ENCODE measurements at regions not wholly inside any gene's neighbourhood (a gene's known extent, or its start where the extent isn't known, plus 50 kb on each side); places are given as distances from the start of the nearest gene placed in this dataset.
A peak's percentile ranks its signal among the peaks of the same experiment; 100 is the strongest.
"Not testable (repeated sequence)": the region's sequence is repeated elsewhere in the genome, so short reads cannot be mapped to it uniquely, and the experiment has no call there.

GRCh38 chr4:38386654-38387188 is 277.3 kb upstream of the KLF3 start:
- DNase-seq: no peak

- DNase-seq: no peak
Measured at GRCh38 chr4:38387348-38387747, 276.7 kb upstream of the KLF3 start.

GRCh38 chr4:38387819-38388218 is 276.2 kb upstream of the KLF3 start:
- no peak for DNase-seq

- DNase-seq: not testable (repeated sequence)
Measured at GRCh38 chr4:38388907-38389306, 275.1 kb upstream of the KLF3 start.

- DNase-seq: no peak
Measured at GRCh38 chr4:38390969-38391545, 272.9 kb upstream of the KLF3 start.

- no peak for DNase-seq
Measured at GRCh38 chr4:38392223-38392855, 271.7 kb upstream of the KLF3 start.

GRCh38 chr4:38396091-38396490 is 267.9 kb upstream of the KLF3 start:
- no peak for DNase-seq

- no peak for DNase-seq
Measured at GRCh38 chr4:38396845-38397547, 267.0 kb upstream of the KLF3 start.

GRCh38 chr4:38400946-38401345 is 263.1 kb upstream of the KLF3 start:
- no peak for DNase-seq

GRCh38 chr4:38406243-38406642 is 257.8 kb upstream of the KLF3 start:
- DNase-seq: no peak

- no peak for DNase-seq
Measured at GRCh38 chr4:38409852-38410251, 254.1 kb upstream of the KLF3 start.

GRCh38 chr4:38411092-38411491 is 252.9 kb upstream of the KLF3 start:
- no peak for DNase-seq

GRCh38 chr4:38411981-38412536 is 251.9 kb upstream of the KLF3 start:
- no peak for DNase-seq

- no peak for DNase-seq
Measured at GRCh38 chr4:38413524-38414341, 250.3 kb upstream of the KLF3 start.

- DNase-seq: no peak
Measured at GRCh38 chr4:38414410-38414809, 249.6 kb upstream of the KLF3 start.

- peak; percentile 4 for DNase-seq
Measured at GRCh38 chr4:38415682-38416081, 248.3 kb upstream of the KLF3 start.

- no peak for DNase-seq
Measured at GRCh38 chr4:38416450-38417014, 247.5 kb upstream of the KLF3 start.

- not testable (repeated sequence) for DNase-seq
Measured at GRCh38 chr4:38420254-38420653, 243.7 kb upstream of the KLF3 start.

- no peak for DNase-seq
Measured at GRCh38 chr4:38422850-38423249, 241.1 kb upstream of the KLF3 start.

GRCh38 chr4:38424151-38424871 is 239.7 kb upstream of the KLF3 start:
- DNase-seq: no peak

GRCh38 chr4:38426532-38426931 is 237.5 kb upstream of the KLF3 start:
- DNase-seq: no peak

GRCh38 chr4:38430841-38431240 is 233.2 kb upstream of the KLF3 start:
- no peak for DNase-seq
